Ammon's horn (tissue), 1 donor: ENCODE measurements at regions not wholly inside any gene's neighbourhood (a gene's known extent, or its start where the extent isn't known, plus 50 kb on each side); places are given as distances from the start of the nearest gene placed in this dataset.

Experiments
- DNase-seq: peaks from one replicate; pipeline ENCODE4 v3.0.0-alpha.2; 2016; ENCODE audit warnings: low spot score

GRCh38 chr17:13302983-13303382 lies 285.2 kb upstream of the ELAC2 start:
- DNase-seq: no peak

- DNase-seq: no peak
These were observed 284.6 kb upstream of the ELAC2 start for GRCh38 chr17:13302419-13302818.

- no peak for DNase-seq
These were observed 279.4 kb upstream of the ELAC2 start for GRCh38 chr17:13297183-13297582.

GRCh38 chr17:13293421-13293820 lies 275.6 kb upstream of the ELAC2 start:
- DNase-seq: no peak

GRCh38 chr17:13292291-13292690 lies 274.5 kb upstream of the ELAC2 start:
- DNase-seq: no peak

GRCh38 chr17:13288248-13288647 lies 270.4 kb upstream of the ELAC2 start:
- no peak for DNase-seq

- DNase-seq: no peak
These were observed 269.4 kb upstream of the ELAC2 start for GRCh38 chr17:13287226-13287625.

- no peak for DNase-seq
These were observed 265.8 kb upstream of the ELAC2 start for GRCh38 chr17:13283606-13284005.

GRCh38 chr17:13281626-13282025 lies 263.8 kb upstream of the ELAC2 start:
- no peak for DNase-seq

GRCh38 chr17:13273806-13274205 lies 256.0 kb upstream of the ELAC2 start:
- no peak for DNase-seq

GRCh38 chr17:13272296-13272695 lies 254.5 kb upstream of the ELAC2 start:
- DNase-seq: no peak

GRCh38 chr17:13268791-13269595 lies 251.2 kb upstream of the ELAC2 start:
- no peak for DNase-seq

- no peak for DNase-seq
These were observed 248.8 kb upstream of the ELAC2 start for GRCh38 chr17:13266606-13267005.

GRCh38 chr17:13265311-13265710 lies 247.5 kb upstream of the ELAC2 start:
- no peak for DNase-seq

GRCh38 chr17:13263746-13264145 lies 245.9 kb upstream of the ELAC2 start:
- DNase-seq: no peak

- no peak for DNase-seq
These were observed 238.7 kb upstream of the ELAC2 start for GRCh38 chr17:13256545-13256944.

- no peak for DNase-seq
These were observed 236.0 kb upstream of the ELAC2 start for GRCh38 chr17:13253733-13254410.

GRCh38 chr17:13244513-13244912 lies 226.7 kb upstream of the ELAC2 start:
- no peak for DNase-seq

GRCh38 chr17:13243585-13243984 lies 225.8 kb upstream of the ELAC2 start:
- no peak for DNase-seq

GRCh38 chr17:13240851-13241250 lies 223.0 kb upstream of the ELAC2 start:
- no peak for DNase-seq

- DNase-seq: no peak
These were observed 212.8 kb upstream of the ELAC2 start for GRCh38 chr17:13230350-13231264.

GRCh38 chr17:13228225-13228624 lies 210.4 kb upstream of the ELAC2 start:
- DNase-seq: no peak

- no peak for DNase-seq
These were observed 205.1 kb upstream of the ELAC2 start for GRCh38 chr17:13222975-13223374.
